GM12873 (cell line): ENCODE measurements at regions not wholly inside any gene's neighbourhood (a gene's known extent, or its start where the extent isn't known, plus 50 kb on each side); places are given as distances from the start of the nearest gene placed in this dataset.

Experiments
- CTCF ChIP-seq: IDR thresholded peaks from 2 replicates; pipeline ENCODE4 v1.5.1; 2012; ENCODE audit warnings: low read depth, mild to moderate bottlenecking, moderate library complexity, low read length, control low read depth; ENCODE audit not compliant: insufficient read depth; ENCODE audit errors: missing control alignments

GRCh38 chr12:105929192-105929591 is 209.6 kb downstream of the NUAK1 start:
- TF ChIP-seq CTCF = no peak

GRCh38 chr12:105930557-105931503 is 207.9 kb downstream of the NUAK1 start:
- no peak for TF ChIP-seq CTCF

GRCh38 chr12:105931762-105932570 is 206.8 kb downstream of the NUAK1 start:
- TF ChIP-seq CTCF = no peak

- no peak for TF ChIP-seq CTCF
These were observed 204.8 kb downstream of the NUAK1 start for GRCh38 chr12:105933671-105934665.

- TF ChIP-seq CTCF = no peak
These were observed 203.6 kb downstream of the NUAK1 start for GRCh38 chr12:105935106-105935505.

GRCh38 chr12:105935981-105936380 is 202.8 kb downstream of the NUAK1 start:
- no peak for TF ChIP-seq CTCF

- no peak for TF ChIP-seq CTCF
These were observed 202.3 kb downstream of the NUAK1 start for GRCh38 chr12:105936496-105936895.
